ENCODE measurements at regions not wholly inside any gene's neighbourhood (a gene's known extent, or its start where the extent isn't known, plus 50 kb on each side); places are given as distances from the start of the nearest gene placed in this dataset.

- no peaks in the 10 kb centered on the region for H3K9me3 ChIP-seq (ENCODE audit: low read depth, low read length)
- DNase-seq (ENCODE audit: insufficient read length, low spot score, missing footprints): no peak
- TF ChIP-seq CTCF (IDR thresholded peaks at IDR 0.05; ENCODE audit: extremely low read depth, low read depth, low read length): no peak
- H3K27ac ChIP-seq (ENCODE audit: low read depth, low read length): no peak overlapping the region
- no peaks in the 10 kb centered on the region for H3K79me2 ChIP-seq (ENCODE audit: insufficient read depth, low read length)
- no peak overlapping the region for H3K4me3 ChIP-seq (ENCODE audit: insufficient read depth, low read length)
- no peaks in the 10 kb centered on the region for H3K4me1 ChIP-seq (ENCODE audit: insufficient read depth, low read length)
- H3K27me3 ChIP-seq (ENCODE audit: insufficient read depth, low read length): no peaks in the 10 kb centered on the region
- H3K4me2 ChIP-seq (ENCODE audit: insufficient read depth, low read length): no peak overlapping the region
- H2AFZ ChIP-seq (ENCODE audit: low read length): no peak overlapping the region
- H3K36me3 ChIP-seq (ENCODE audit: insufficient read depth, low read length): no peaks in the 10 kb centered on the region
- H4K20me1 ChIP-seq (ENCODE audit: insufficient read depth, low read length): no peaks in the 10 kb centered on the region
Observed at GRCh38 chr5:74424162-74424868, 216.2 kb downstream of the ENC1 start.

DNA sequence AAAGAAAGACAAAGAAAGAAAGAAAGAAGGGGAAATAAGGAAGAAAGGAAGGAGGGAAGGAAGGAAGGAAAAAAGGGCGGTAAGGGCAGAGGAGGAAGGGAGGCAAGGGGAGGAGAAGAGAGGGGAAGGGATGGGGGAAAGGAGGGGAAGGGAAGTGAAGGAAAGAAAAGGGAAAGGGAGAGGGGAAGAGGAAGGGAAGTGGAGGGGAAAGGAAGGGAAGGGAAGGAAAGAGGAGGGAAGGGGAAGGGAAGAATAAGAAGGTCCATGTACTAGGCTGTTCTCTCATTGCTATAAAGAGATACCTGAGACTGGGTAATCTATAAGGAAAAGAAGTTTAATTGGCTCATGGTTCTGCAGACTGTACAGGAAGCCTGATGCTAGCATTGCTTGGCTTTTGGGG is 217.1 kb downstream of the ENC1 start:
- no peaks in the 10 kb centered on the region for H3K79me2 ChIP-seq (ENCODE audit: insufficient read depth, low read length)
- no peaks in the 10 kb centered on the region for H3K9me3 ChIP-seq (ENCODE audit: low read depth, low read length)
- no peak for DNase-seq (ENCODE audit: insufficient read length, low spot score, missing footprints)
- H3K27ac ChIP-seq (ENCODE audit: low read depth, low read length): no peak overlapping the region
- H3K4me1 ChIP-seq (ENCODE audit: insufficient read depth, low read length): no peaks in the 10 kb centered on the region
- no peaks in the 10 kb centered on the region for H3K36me3 ChIP-seq (ENCODE audit: insufficient read depth, low read length)
- no peaks in the 10 kb centered on the region for H4K20me1 ChIP-seq (ENCODE audit: insufficient read depth, low read length)
- H2AFZ ChIP-seq (ENCODE audit: low read length): no peak overlapping the region
- no peak overlapping the region for H3K4me2 ChIP-seq (ENCODE audit: insufficient read depth, low read length)
- H3K27me3 ChIP-seq (ENCODE audit: insufficient read depth, low read length): no peaks in the 10 kb centered on the region
- no peak for TF ChIP-seq CTCF (IDR thresholded peaks at IDR 0.05; ENCODE audit: extremely low read depth, low read depth, low read length)
- H3K4me3 ChIP-seq (ENCODE audit: insufficient read depth, low read length): no peak overlapping the region

- Histone ChIP-seq H3K4me3 (ENCODE audit: insufficient read depth, low read length) (no peak overlapping the region), H3K9me3 (ENCODE audit: low read depth, low read length) (no peaks in the 10 kb centered on the region), H3K79me2 (ENCODE audit: insufficient read depth, low read length) (no peaks in the 10 kb centered on the region), H3K36me3 (ENCODE audit: insufficient read depth, low read length) (no peaks in the 10 kb centered on the region), H3K4me2 (ENCODE audit: insufficient read depth, low read length) (no peak overlapping the region), H2AFZ (ENCODE audit: low read length) (no peak overlapping the region), H3K27ac (ENCODE audit: low read depth, low read length) (no peak overlapping the region), H3K27me3 (ENCODE audit: insufficient read depth, low read length) (no peaks in the 10 kb centered on the region), H3K4me1 (ENCODE audit: insufficient read depth, low read length) (no peaks in the 10 kb centered on the region), H4K20me1 (ENCODE audit: insufficient read depth, low read length) (no peaks in the 10 kb centered on the region)
- TF ChIP-seq CTCF (IDR thresholded peaks at IDR 0.05; ENCODE audit: extremely low read depth, low read depth, low read length): no peak
- DNase-seq (ENCODE audit: insufficient read length, low spot score, missing footprints): no peak
Observed at GRCh38 chr5:74422671-74423070, 217.9 kb downstream of the ENC1 start.

DNA sequence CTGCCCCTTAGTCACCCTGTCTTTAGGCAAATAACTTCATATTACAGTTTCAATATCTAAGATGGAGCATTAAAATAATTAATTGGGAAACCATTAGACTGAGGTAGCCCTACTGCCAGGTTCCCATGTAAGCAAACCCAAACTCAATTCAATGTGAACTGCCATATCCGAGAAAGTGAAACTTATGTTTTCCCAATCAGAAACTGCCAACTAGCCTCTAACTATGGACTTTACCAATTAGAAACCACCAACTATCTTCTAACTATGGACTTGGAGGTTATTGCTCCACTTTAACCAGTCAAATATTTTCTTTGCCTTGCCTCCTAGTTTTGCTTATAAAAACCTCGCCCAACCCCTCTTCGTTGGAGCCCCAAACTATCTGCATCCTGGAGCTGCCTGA is 218.5 kb downstream of the ENC1 start:
- no peak for TF ChIP-seq CTCF (IDR thresholded peaks at IDR 0.05; ENCODE audit: extremely low read depth, low read depth, low read length)
- no peak for DNase-seq (ENCODE audit: insufficient read length, low spot score, missing footprints)
- Histone ChIP-seq H3K79me2 (ENCODE audit: insufficient read depth, low read length) (no peaks in the 10 kb centered on the region), H3K9me3 (ENCODE audit: low read depth, low read length) (no peaks in the 10 kb centered on the region), H3K4me1 (ENCODE audit: insufficient read depth, low read length) (no peaks in the 10 kb centered on the region), H3K36me3 (ENCODE audit: insufficient read depth, low read length) (no peaks in the 10 kb centered on the region), H2AFZ (ENCODE audit: low read length) (no peak overlapping the region), H3K27ac (ENCODE audit: low read depth, low read length) (no peak overlapping the region), H3K4me2 (ENCODE audit: insufficient read depth, low read length) (no peak overlapping the region), H4K20me1 (ENCODE audit: insufficient read depth, low read length) (no peaks in the 10 kb centered on the region), H3K27me3 (ENCODE audit: insufficient read depth, low read length) (no peaks in the 10 kb centered on the region), H3K4me3 (ENCODE audit: insufficient read depth, low read length) (no peak overlapping the region)
